GM23248 (cell line): ENCODE measurements at regions not wholly inside any gene's neighbourhood (a gene's known extent, or its start where the extent isn't known, plus 50 kb on each side); places are given as distances from the start of the nearest gene placed in this dataset.

ENCODE experiments used
- DNase-seq: peaks from one replicate; pipeline ENCODE4 v3.0.0-alpha.2; 2015
- H2AFZ ChIP-seq: fragments of 200-600 bp; sonication (generic); 2 replicates; pipeline ENCODE4 v1.6.1; 2016; ENCODE audit warnings: antibody characterized with exemption
- H3F3A ChIP-seq: fragments of 200-600 bp; sonication (generic); 2 replicates; pipeline ENCODE4 v1.6.1; 2016; ENCODE audit warnings: mild to moderate bottlenecking, antibody characterized with exemption, mixed run types; ENCODE audit not compliant: insufficient read depth
- H3K27ac ChIP-seq: fragments of 200-600 bp; sonication (generic); 2 replicates; pipeline ENCODE4 v1.5.1; 2016; ENCODE audit warnings: mild to moderate bottlenecking
- H3K27me3 ChIP-seq: fragments of 200-600 bp; sonication (generic); replicated peaks from 2 replicates; pipeline ENCODE4 v1.6.1; 2016; ENCODE audit warnings: mild to moderate bottlenecking; ENCODE audit not compliant: insufficient read depth
- H3K36me3 ChIP-seq: fragments of 200-600 bp; sonication (generic); 2 replicates; pipeline ENCODE4 v1.6.1; 2016; ENCODE audit warnings: low read depth, mild to moderate bottlenecking
- H3K4me1 ChIP-seq: fragments of 200-600 bp; sonication (generic); 2 replicates; pipeline ENCODE4 v1.6.1; 2016; ENCODE audit warnings: mild to moderate bottlenecking; ENCODE audit not compliant: insufficient read depth
- H3K4me2 ChIP-seq: fragments of 200-600 bp; sonication (generic); one replicate; pipeline ENCODE4 v1.6.1; 2016; ENCODE audit warnings: mild to moderate bottlenecking; ENCODE audit not compliant: unreplicated experiment
- H3K4me3 ChIP-seq: fragments of 200-600 bp; sonication (generic); 2 replicates; pipeline ENCODE4 v1.5.1; 2016; ENCODE audit warnings: mild to moderate bottlenecking
- H3K79me2 ChIP-seq: fragments of 200-600 bp; sonication (generic); 2 replicates; pipeline ENCODE4 v1.6.1; 2016; ENCODE audit warnings: mild to moderate bottlenecking; ENCODE audit not compliant: insufficient read depth
- H3K9ac ChIP-seq: fragments of 200-600 bp; sonication (generic); 2 replicates; pipeline ENCODE4 v1.6.1; 2016; ENCODE audit warnings: mild to moderate bottlenecking
- H3K9me2 ChIP-seq: fragments of 200-600 bp; sonication (generic); 2 replicates; pipeline ENCODE4 v1.6.1; 2016; ENCODE audit warnings: mixed run types, mild to moderate bottlenecking, moderate library complexity; ENCODE audit not compliant: insufficient read depth
- H3K9me3 ChIP-seq: fragments of 200-600 bp; sonication (generic); one replicate; pipeline ENCODE4 v1.6.1; 2017; ENCODE audit warnings: low read depth
- H4K20me1 ChIP-seq: fragments of 200-600 bp; sonication (generic); 2 replicates; pipeline ENCODE4 v1.6.0; 2016; ENCODE audit not compliant: insufficient read depth
- EZH2 ChIP-seq: fragments of 200-600 bp; sonication (generic); IDR thresholded peaks from 2 replicates; pipeline ENCODE4 v1.6.1; 2018; ENCODE audit warnings: antibody characterized with exemption, mild to moderate bottlenecking; ENCODE audit not compliant: insufficient read depth, poor library complexity, severe bottlenecking
- EZH2phosphoT487 ChIP-seq: fragments of 200-600 bp; sonication (generic); IDR thresholded peaks from 2 replicates; pipeline ENCODE4 v1.6.1; 2018; ENCODE audit warnings: antibody characterized with exemption, moderate library complexity, mild to moderate bottlenecking, low read depth; ENCODE audit not compliant: insufficient read depth
- WGBS, 2 experiments: methylation state at CpG; one replicate each; pipeline ENCODE4 v1.1.6; 2015 to 2017; ENCODE audit warnings: low lambda C conversion rate in 2 of 2, low coverage in 1 of 2; ENCODE audit errors: missing lambda C conversion rate in 2 of 2; 5-methylcytosine and 5-hydroxymethylcytosine counted together
- in situ Hi-C: fragments of 300-500 bp; cut with MboI; formaldehyde crosslinking; loops from 2 replicates; pipeline ENCODE4 v1.15.0; 2020

- Histone ChIP-seq H3K36me3 (no peaks in the 10 kb centered on the region), H3K9me2 (no peaks in the 10 kb centered on the region), H3K4me3 (no peak overlapping the region), H3K27me3 (no peaks in the 10 kb centered on the region), H3K9ac (no peak overlapping the region), H3F3A (no peaks in the 10 kb centered on the region), H3K79me2 (no peaks in the 10 kb centered on the region), H3K27ac (no peak overlapping the region), H3K4me2 (no peak overlapping the region), H2AFZ (no peak overlapping the region), H3K9me3 (no peaks in the 10 kb centered on the region), H4K20me1 (no peaks in the 10 kb centered on the region), H3K4me1 (no peaks in the 10 kb centered on the region)
- TF ChIP-seq EZH2phosphoT487 (no peak), EZH2 (no peak)
- WGBS, 2 experiments, result 30 to 31% methylated on average over 2 of the region's 2 CpGs
- DNase-seq, result no peak
- in situ Hi-C loops, result no loop called here
Measured at GRCh38 chr12:118575730-118576129, 199.4 kb downstream of the SUDS3 start.

- H3K79me2 ChIP-seq, result no peaks in the 10 kb centered on the region
- WGBS, 2 experiments, result 0 to 3% methylated on average over 1 of the region's 1 CpG
- no peak overlapping the region for H3K27ac ChIP-seq
- no peaks in the 10 kb centered on the region for H3K4me1 ChIP-seq
- no peaks in the 10 kb centered on the region for H3F3A ChIP-seq
- H3K9ac ChIP-seq, result no peak overlapping the region
- H3K9me2 ChIP-seq, result no peaks in the 10 kb centered on the region
- no peaks in the 10 kb centered on the region for H4K20me1 ChIP-seq
- no peaks in the 10 kb centered on the region for H3K36me3 ChIP-seq
- in situ Hi-C loops, result no loop called here
- H2AFZ ChIP-seq, result no peak overlapping the region
- TF ChIP-seq EZH2phosphoT487 (no peak), EZH2 (no peak)
- H3K4me3 ChIP-seq, result no peak overlapping the region
- H3K4me2 ChIP-seq, result no peak overlapping the region
- H3K27me3 ChIP-seq, result no peaks in the 10 kb centered on the region
- no peak for DNase-seq
- no peaks in the 10 kb centered on the region for H3K9me3 ChIP-seq
Measured at GRCh38 chr12:118581371-118581770, 205.0 kb downstream of the SUDS3 start.

GRCh38 chr12:118582863-118583262, 206.5 kb downstream of the SUDS3 start:
- H3K27me3 ChIP-seq, result no peaks in the 10 kb centered on the region
- no peaks in the 10 kb centered on the region for H4K20me1 ChIP-seq
- H3K79me2 ChIP-seq, result no peaks in the 10 kb centered on the region
- in situ Hi-C loops, result no loop called here
- TF ChIP-seq EZH2, result no peak
- no peak for TF ChIP-seq EZH2phosphoT487
- H3F3A ChIP-seq, result no peaks in the 10 kb centered on the region
- H3K27ac ChIP-seq, result no peak overlapping the region
- H3K4me3 ChIP-seq, result no peak overlapping the region
- no peak overlapping the region for H2AFZ ChIP-seq
- no peaks in the 10 kb centered on the region for H3K9me3 ChIP-seq
- H3K4me1 ChIP-seq, result no peaks in the 10 kb centered on the region
- no peaks in the 10 kb centered on the region for H3K36me3 ChIP-seq
- H3K4me2 ChIP-seq, result no peak overlapping the region
- H3K9me2 ChIP-seq, result no peaks in the 10 kb centered on the region
- H3K9ac ChIP-seq, result no peak overlapping the region
- DNase-seq, result no peak
- WGBS, 2 experiments, result 12% methylated on average over 4 of the region's 4 CpGs

- no peaks in the 10 kb centered on the region for H4K20me1 ChIP-seq
- H3K4me2 ChIP-seq, result no peak overlapping the region
- no peak overlapping the region for H3K4me3 ChIP-seq
- no peaks in the 10 kb centered on the region for H3K36me3 ChIP-seq
- no peaks in the 10 kb centered on the region for H3K79me2 ChIP-seq
- no peak overlapping the region for H2AFZ ChIP-seq
- WGBS, 2 experiments, result 26 to 50% methylated on average over 1 of the region's 1 CpG
- H3K27me3 ChIP-seq, result no peaks in the 10 kb centered on the region
- no peak overlapping the region for H3K27ac ChIP-seq
- no peaks in the 10 kb centered on the region for H3K9me3 ChIP-seq
- in situ Hi-C loops, result no loop called here
- TF ChIP-seq EZH2phosphoT487, result no peak
- TF ChIP-seq EZH2, result no peak
- no peak for DNase-seq
- no peaks in the 10 kb centered on the region for H3K4me1 ChIP-seq
- no peak overlapping the region for H3K9ac ChIP-seq
- no peaks in the 10 kb centered on the region for H3F3A ChIP-seq
- no peaks in the 10 kb centered on the region for H3K9me2 ChIP-seq
Measured at GRCh38 chr12:118586433-118586832, 210.1 kb downstream of the SUDS3 start.

GRCh38 chr12:118589162-118589561, 212.8 kb downstream of the SUDS3 start:
- in situ Hi-C loops, result no loop called here
- 12 to 13% methylated on average over 1 of the region's 1 CpG for WGBS, 2 experiments
- no peaks in the 10 kb centered on the region for H3F3A ChIP-seq
- H3K27ac ChIP-seq, result no peak overlapping the region
- TF ChIP-seq EZH2 (no peak), EZH2phosphoT487 (no peak)
- no peaks in the 10 kb centered on the region for H4K20me1 ChIP-seq
- H3K4me2 ChIP-seq, result no peak overlapping the region
- no peaks in the 10 kb centered on the region for H3K9me3 ChIP-seq
- no peak for DNase-seq
- H3K79me2 ChIP-seq, result no peaks in the 10 kb centered on the region
- H2AFZ ChIP-seq, result no peak overlapping the region
- H3K9me2 ChIP-seq, result no peaks in the 10 kb centered on the region
- no peak overlapping the region for H3K9ac ChIP-seq
- H3K36me3 ChIP-seq, result no peaks in the 10 kb centered on the region
- no peaks in the 10 kb centered on the region for H3K27me3 ChIP-seq
- H3K4me1 ChIP-seq, result no peaks in the 10 kb centered on the region
- H3K4me3 ChIP-seq, result no peak overlapping the region
